H1 (cell line): ENCODE measurements at regions not wholly inside any gene's neighbourhood (a gene's known extent, or its start where the extent isn't known, plus 50 kb on each side); places are given as distances from the start of the nearest gene placed in this dataset.

Experiments
- CHD7 ChIP-seq: fragments of 300-600 bp; sonication (generic); IDR thresholded peaks from 2 replicates; pipeline ENCODE4 v1.7.1; 2012; ENCODE audit warnings: low read length, moderate library complexity, mild to moderate bottlenecking, inconsistent platforms; ENCODE audit not compliant: insufficient replicate concordance
- HDAC6 ChIP-seq: IDR thresholded peaks from one replicate; pipeline ENCODE4 v1.7.1; 2012; ENCODE audit warnings: low read depth, mild to moderate bottlenecking, inconsistent platforms, low read length, moderate library complexity
- SIN3A ChIP-seq, 2 experiments: IDR thresholded peaks in 1 of 2; conservative IDR thresholded peaks in 1 of 2; 2 replicates each; pipeline ENCODE4 v1.6.1; 2011 to 2012; ENCODE audit warnings: low read length in 2 of 2, improper control_type of control experiment in 1 of 2, low read depth in 1 of 2, mild to moderate bottlenecking in 1 of 2

GRCh38 chr1:168795681-168796080 lies 66.7 kb upstream of the DPT start (continued):
- TF ChIP-seq CHD7: no peak
- TF ChIP-seq SIN3A (conservative IDR thresholded peaks at IDR 0.05 in 1 of 2, IDR thresholded peaks at IDR 0.05 in 1 of 2; ENCODE audit: low read depth in 1 of 2, low read length in 2 of 2): no peak
- no peak for TF ChIP-seq HDAC6
